SK-N-MC (cell line): ENCODE measurements at regions not wholly inside any gene's neighbourhood (a gene's known extent, or its start where the extent isn't known, plus 50 kb on each side); places are given as distances from the start of the nearest gene placed in this dataset.
"Not testable (repeated sequence)": the region's sequence is repeated elsewhere in the genome, so short reads cannot be mapped to it uniquely, and the experiment has no call there.

Experiments
- DNase-seq: peaks from one replicate; pipeline ENCODE4 v3.0.0-alpha.2; 2011; ENCODE audit warnings: low read depth, low spot score
- H3K27ac ChIP-seq: fragments of 200-600 bp; sonication (generic); 2 replicates; pipeline ENCODE4 v1.5.1; 2016; ENCODE audit warnings: mixed run types
- H3K36me3 ChIP-seq: fragments of 200-600 bp; sonication (generic); 2 replicates; pipeline ENCODE4 v1.6.1; 2017; ENCODE audit warnings: antibody characterized with exemption, low read length, mixed read lengths; ENCODE audit not compliant: insufficient read depth
- H3K4me3 ChIP-seq: fragments of 200-600 bp; sonication (generic); 2 replicates; pipeline ENCODE4 v1.5.1; 2016
- H3K9ac ChIP-seq: fragments of 200-600 bp; sonication (generic); 2 replicates; pipeline ENCODE4 v1.8.0; 2017; ENCODE audit warnings: mixed run types, mixed read lengths; ENCODE audit not compliant: insufficient read length
- H3K9me3 ChIP-seq: fragments of 200-600 bp; sonication (generic); 2 replicates; pipeline ENCODE4 v1.6.1; 2017; ENCODE audit warnings: low read depth, mild to moderate bottlenecking, antibody characterized with exemption, low read length, moderate library complexity, mixed read lengths
- EZH2 ChIP-seq: fragments of 200-600 bp; sonication (generic); IDR thresholded peaks from one replicate; pipeline ENCODE4 v1.6.1; 2017; ENCODE audit warnings: antibody characterized with exemption
- FOXP2 ChIP-seq: optimal IDR thresholded peaks from 2 replicates; pipeline ENCODE3; 2011; ENCODE audit warnings: mild to moderate bottlenecking, moderate library complexity; ENCODE audit not compliant: insufficient read depth; ENCODE audit errors: extremely low read length, control extremely low read depth
- POLR2AphosphoS5 ChIP-seq: IDR thresholded peaks from 2 replicates; pipeline ENCODE4 v1.6.1; 2012; ENCODE audit warnings: mild to moderate bottlenecking, low read depth, low read length, borderline replicate concordance

DNA sequence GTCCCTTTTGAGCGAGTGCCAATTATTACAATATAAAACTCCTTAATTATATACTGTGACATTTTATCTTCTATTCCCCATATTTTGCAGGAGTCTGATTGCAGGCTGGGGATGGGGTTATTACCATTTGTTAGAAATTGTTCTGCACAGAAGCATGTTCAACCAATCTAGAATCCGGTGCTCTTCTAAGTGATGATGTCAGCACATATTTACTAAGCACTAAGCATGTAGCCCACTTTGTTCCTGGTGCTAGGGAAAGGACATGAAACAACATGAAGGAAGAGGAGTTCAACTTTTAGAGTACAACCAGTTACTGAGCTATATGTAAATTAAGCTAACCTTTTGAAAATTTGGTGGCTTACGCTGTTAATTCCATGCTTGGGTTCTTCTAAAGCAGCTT, 52.8 kb upstream of the IL1RAPL2 start:
- TF ChIP-seq POLR2AphosphoS5 = no peak
- TF ChIP-seq FOXP2 = no peak
- TF ChIP-seq EZH2 = no peak
- no peak overlapping the region for H3K27ac ChIP-seq
- DNase-seq = no peak
- no peak overlapping the region for H3K9ac ChIP-seq
- no peak overlapping the region for H3K4me3 ChIP-seq
- no peaks in the 10 kb centered on the region for H3K9me3 ChIP-seq
- no peaks in the 10 kb centered on the region for H3K36me3 ChIP-seq

DNA sequence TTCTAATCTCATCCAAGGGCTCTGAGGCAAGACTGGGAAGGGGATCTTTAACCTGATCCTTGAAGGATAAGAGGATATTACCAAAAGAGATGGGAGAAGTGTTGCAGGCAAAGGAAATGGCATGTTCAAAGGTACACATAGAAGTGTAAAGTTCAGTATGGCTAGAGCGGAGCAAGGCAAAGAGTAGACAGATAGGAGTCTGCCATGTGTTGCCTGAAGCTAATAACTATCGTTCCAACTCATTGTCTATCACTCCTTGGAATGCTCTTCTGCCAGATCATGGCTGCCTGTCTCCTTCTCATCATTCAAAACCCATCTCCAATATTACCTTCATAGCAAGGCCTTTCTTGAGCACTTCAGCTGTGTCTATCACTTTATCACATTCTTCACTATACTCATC, 55.2 kb upstream of the IL1RAPL2 start:
- no peak for DNase-seq
- no peaks in the 10 kb centered on the region for H3K36me3 ChIP-seq
- H3K27ac ChIP-seq = no peak overlapping the region
- H3K9ac ChIP-seq = no peak overlapping the region
- H3K9me3 ChIP-seq = no peaks in the 10 kb centered on the region
- no peak overlapping the region for H3K4me3 ChIP-seq
- TF ChIP-seq FOXP2 (no peak), POLR2AphosphoS5 (no peak), EZH2 (no peak)

GRCh38 chrX:104502460-104502859, 63.5 kb upstream of the IL1RAPL2 start:
- no peak for TF ChIP-seq FOXP2
- TF ChIP-seq POLR2AphosphoS5 = no peak
- no peak for TF ChIP-seq EZH2
- no peak overlapping the region for H3K4me3 ChIP-seq
- H3K9ac ChIP-seq = no peak overlapping the region
- no peak overlapping the region for H3K27ac ChIP-seq
- no peaks in the 10 kb centered on the region for H3K9me3 ChIP-seq
- H3K36me3 ChIP-seq = no peaks in the 10 kb centered on the region
- DNase-seq = no peak

DNA sequence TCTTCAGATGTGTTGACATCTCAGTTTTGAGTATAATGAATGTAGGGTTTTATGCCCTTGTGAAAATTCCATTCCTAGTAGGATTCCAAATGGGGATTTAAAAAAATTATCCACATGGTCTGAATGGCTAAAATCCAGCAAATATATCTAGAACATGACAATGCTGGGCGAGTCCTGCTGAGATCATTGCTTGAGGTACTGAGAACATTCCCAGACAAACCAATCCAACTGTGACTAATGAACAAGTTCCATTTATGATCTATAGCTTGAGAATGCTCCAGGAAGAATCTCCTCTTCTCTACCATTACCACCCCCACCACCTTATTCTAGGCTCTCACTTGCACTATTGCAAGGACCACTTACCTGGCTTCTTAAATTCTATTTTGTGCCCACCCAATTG, 77.2 kb upstream of the IL1RAPL2 start:
- no peak for TF ChIP-seq EZH2
- TF ChIP-seq FOXP2 = no peak
- no peak for TF ChIP-seq POLR2AphosphoS5
- Histone ChIP-seq H3K27ac (no peak overlapping the region), H3K9me3 (no peaks in the 10 kb centered on the region), H3K4me3 (no peak overlapping the region), H3K36me3 (no peaks in the 10 kb centered on the region), H3K9ac (no peak overlapping the region)
- DNase-seq = no peak

- TF ChIP-seq POLR2AphosphoS5 = no peak
- no peak for TF ChIP-seq FOXP2
- TF ChIP-seq EZH2 = no peak
- DNase-seq = no peak
- Histone ChIP-seq H3K27ac (no peak overlapping the region), H3K4me3 (no peak overlapping the region), H3K36me3 (no peaks in the 10 kb centered on the region), H3K9me3 (no peaks in the 10 kb centered on the region), H3K9ac (no peak overlapping the region)
Observed at GRCh38 chrX:104486691-104487090, 79.3 kb upstream of the IL1RAPL2 start.

DNA sequence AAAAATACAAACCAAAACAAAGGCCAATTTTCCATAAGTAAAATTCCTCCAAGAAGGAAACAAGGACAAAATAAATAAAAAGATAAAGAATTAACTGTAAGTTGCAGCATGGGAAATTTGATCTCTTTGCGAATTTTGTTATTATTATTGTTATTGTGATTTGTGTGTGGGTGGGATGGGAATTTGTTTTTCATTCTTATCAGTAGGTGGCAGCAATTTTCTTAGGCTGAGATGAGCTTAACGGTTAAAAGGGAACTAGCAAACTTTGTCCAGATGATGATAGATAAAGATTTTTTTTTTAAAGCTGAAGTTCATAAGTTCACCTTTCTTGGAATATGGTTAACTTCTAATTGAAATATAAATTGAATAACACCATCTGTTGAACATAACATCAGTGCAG, 83.2 kb upstream of the IL1RAPL2 start:
- DNase-seq = no peak
- Histone ChIP-seq H3K4me3 (no peak overlapping the region), H3K36me3 (no peaks in the 10 kb centered on the region), H3K9ac (no peak overlapping the region), H3K27ac (no peak overlapping the region), H3K9me3 (no peaks in the 10 kb centered on the region)
- no peak for TF ChIP-seq FOXP2
- TF ChIP-seq POLR2AphosphoS5 = no peak
- TF ChIP-seq EZH2 = no peak

- no peak overlapping the region for H3K9ac ChIP-seq
- H3K27ac ChIP-seq = no peak overlapping the region
- H3K9me3 ChIP-seq = no peaks in the 10 kb centered on the region
- TF ChIP-seq EZH2 = no peak
- TF ChIP-seq POLR2AphosphoS5 = no peak
- no peak for TF ChIP-seq FOXP2
- no peaks in the 10 kb centered on the region for H3K36me3 ChIP-seq
- H3K4me3 ChIP-seq = no peak overlapping the region
- no peak for DNase-seq
Observed at GRCh38 chrX:104469771-104470170, 96.2 kb upstream of the IL1RAPL2 start.

DNA sequence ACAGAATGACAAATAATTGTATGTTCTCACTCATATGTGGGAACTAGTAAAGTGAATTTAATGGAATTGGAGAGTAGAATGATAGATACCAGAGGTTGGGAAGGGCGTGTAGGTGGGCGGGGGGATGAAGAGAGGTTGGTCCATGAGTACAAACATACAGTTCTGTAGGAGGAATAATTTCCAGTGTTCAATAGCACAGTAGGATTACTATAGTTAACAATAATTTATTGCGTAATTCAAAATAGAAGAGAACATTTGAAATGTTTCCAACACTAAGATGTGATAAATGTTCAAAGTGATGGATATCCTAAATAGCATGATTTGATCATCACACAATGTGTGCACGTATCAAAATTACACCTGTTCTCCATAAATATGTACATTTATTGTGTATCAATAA, 106.2 kb upstream of the IL1RAPL2 start:
- Histone ChIP-seq H3K4me3 (no peak overlapping the region), H3K36me3 (no peaks in the 10 kb centered on the region), H3K9ac (no peak overlapping the region), H3K9me3 (no peaks in the 10 kb centered on the region), H3K27ac (no peak overlapping the region)
- DNase-seq = no peak
- TF ChIP-seq POLR2AphosphoS5 = no peak
- TF ChIP-seq FOXP2 = no peak
- no peak for TF ChIP-seq EZH2

GRCh38 chrX:104457130-104457529, 108.9 kb upstream of the IL1RAPL2 start:
- H3K36me3 ChIP-seq, H3K27ac ChIP-seq, H3K4me3 ChIP-seq, H3K9me3 ChIP-seq, DNase-seq, H3K9ac ChIP-seq: not testable (repeated sequence)
